Gastroesophageal sphincter (tissue), 3 donors: ENCODE measurements at regions not wholly inside any gene's neighbourhood (a gene's known extent, or its start where the extent isn't known, plus 50 kb on each side); places are given as distances from the start of the nearest gene placed in this dataset.

Experiments used
- CTCF ChIP-seq, 4 experiments: fragments of 200-600 bp in 2 of 4; fragments of 450-650 bp in 2 of 4; sonication (generic) in 1 of 4; IDR thresholded peaks; one replicate each; pipeline ENCODE4 v1.5.1; 2017 to 2019; ENCODE audit warnings: antibody characterized with exemption in 4 of 4, mild to moderate bottlenecking in 2 of 4, moderate library complexity in 2 of 4
- EP300 ChIP-seq: sonication (generic); formaldehyde crosslinking; IDR thresholded peaks from one replicate; pipeline ENCODE4 v1.6.1; 2017; ENCODE audit warnings: antibody characterized with exemption, mild to moderate bottlenecking
- POLR2A ChIP-seq, 2 donors: fragments of 450-650 bp; IDR thresholded peaks; one replicate each; pipeline ENCODE4 v1.6.1; 2017; ENCODE audit warnings: antibody characterized with exemption in 2 of 2, mild to moderate bottlenecking in 2 of 2, moderate library complexity in 1 of 2

- TF ChIP-seq CTCF (IDR thresholded peaks at IDR 0.05) (no peak), POLR2A (IDR thresholded peaks at IDR 0.05) (no peak), EP300 (no peak)
Observed at GRCh38 chr12:24044941-24045703, 95.7 kb upstream of the SOX5 start.
